GF-D8 (cell line): ENCODE measurements at regions not wholly inside any gene's neighbourhood (a gene's known extent, or its start where the extent isn't known, plus 50 kb on each side); places are given as distances from the start of the nearest gene placed in this dataset.

Source experiments
- DNase-seq: peaks from one replicate; lab custom pipeline; 2025; lab: John Stamatoyannopoulos, UW

GRCh38 chr7:110573862-110574528 is 516.9 kb upstream of the LRRN3 start:
- DNase-seq = no peak

GRCh38 chr7:110587294-110587693 is 503.6 kb upstream of the LRRN3 start:
- no peak for DNase-seq

- no peak for DNase-seq
These were observed 500.5 kb upstream of the LRRN3 start for GRCh38 chr7:110590415-110590814.

- no peak for DNase-seq
These were observed 499.6 kb upstream of the LRRN3 start for GRCh38 chr7:110591341-110591740.

- no peak for DNase-seq
These were observed 498.4 kb upstream of the LRRN3 start for GRCh38 chr7:110592557-110592956.

GRCh38 chr7:110593355-110593754 is 497.6 kb upstream of the LRRN3 start:
- DNase-seq = no peak

- DNase-seq = no peak
These were observed 495.2 kb upstream of the LRRN3 start for GRCh38 chr7:110595694-110596093.

- no peak for DNase-seq
These were observed 490.0 kb upstream of the LRRN3 start for GRCh38 chr7:110600956-110601355.

GRCh38 chr7:110601710-110602109 is 489.2 kb upstream of the LRRN3 start:
- no peak for DNase-seq

GRCh38 chr7:110604206-110604605 is 486.7 kb upstream of the LRRN3 start:
- DNase-seq = no peak

GRCh38 chr7:110604885-110605284 is 486.0 kb upstream of the LRRN3 start:
- DNase-seq = no peak

GRCh38 chr7:110607050-110607857 is 483.7 kb upstream of the LRRN3 start:
- DNase-seq = no peak

GRCh38 chr7:110609336-110609735 is 481.6 kb upstream of the LRRN3 start:
- no peak for DNase-seq

GRCh38 chr7:110612680-110613079 is 478.2 kb upstream of the LRRN3 start:
- no peak for DNase-seq
